MM.1S (cell line): ENCODE measurements at regions not wholly inside any gene's neighbourhood (a gene's known extent, or its start where the extent isn't known, plus 50 kb on each side); places are given as distances from the start of the nearest gene placed in this dataset.
"Not testable (repeated sequence)": the region's sequence is repeated elsewhere in the genome, so short reads cannot be mapped to it uniquely, and the experiment has no call there.

Experiments
- CTCF ChIP-seq: fragments of 300-600 bp; sonication (generic); IDR thresholded peaks from 2 replicates; pipeline ENCODE4 v1.5.1; 2016; ENCODE audit warnings: antibody characterized with exemption, low read length, mixed read lengths
- EZH2 ChIP-seq: fragments of 300-600 bp; sonication (generic); optimal IDR thresholded peaks from 2 replicates; pipeline ENCODE3; 2017; ENCODE audit warnings: low read depth, mild to moderate bottlenecking, antibody characterized with exemption, low read length, mixed read lengths
- EZH2phosphoT487 ChIP-seq: fragments of 300-600 bp; sonication (generic); IDR thresholded peaks from 2 replicates; pipeline ENCODE4 v1.6.1; 2018; ENCODE audit warnings: antibody characterized with exemption, low read length

DNA sequence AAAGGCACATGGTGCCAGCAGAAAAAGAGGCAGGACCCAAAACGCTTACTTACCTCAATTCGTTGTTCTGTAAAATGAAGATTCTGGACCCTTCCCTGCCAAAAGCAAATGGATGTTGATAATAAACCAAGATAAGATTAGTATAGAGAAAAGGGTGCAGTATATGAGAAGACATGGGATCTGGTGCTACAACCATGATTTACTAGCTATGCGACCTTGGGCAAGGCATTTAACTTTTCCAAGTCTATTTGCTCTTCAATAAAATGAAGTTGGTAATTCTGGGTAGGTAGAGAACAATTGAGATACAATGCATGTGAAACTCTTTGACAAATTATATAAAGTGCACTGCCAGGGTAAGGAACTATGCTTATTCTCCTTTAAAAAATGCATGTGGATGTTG lies 185.0 kb upstream of the IRF2BP2 start:
- not testable (repeated sequence) for TF ChIP-seq EZH2phosphoT487, CTCF, EZH2
